WI38 (cell line): ENCODE measurements at regions not wholly inside any gene's neighbourhood (a gene's known extent, or its start where the extent isn't known, plus 50 kb on each side); places are given as distances from the start of the nearest gene placed in this dataset.
"Not testable (repeated sequence)": the region's sequence is repeated elsewhere in the genome, so short reads cannot be mapped to it uniquely, and the experiment has no call there.

Experiments
- H3K4me3 ChIP-seq: 2 replicates; pipeline ENCODE4 v1.5.1; 2011; ENCODE audit warnings: low read depth, mild to moderate bottlenecking, control low read depth, low read length
- TF ChIP-seq, protein P1 (sequence below): IDR thresholded peaks from 2 replicates; pipeline ENCODE4 v1.5.1; 2012; ENCODE audit warnings: low read depth, mild to moderate bottlenecking, control low read depth, low read length

- TF ChIP-seq, protein P1, sequence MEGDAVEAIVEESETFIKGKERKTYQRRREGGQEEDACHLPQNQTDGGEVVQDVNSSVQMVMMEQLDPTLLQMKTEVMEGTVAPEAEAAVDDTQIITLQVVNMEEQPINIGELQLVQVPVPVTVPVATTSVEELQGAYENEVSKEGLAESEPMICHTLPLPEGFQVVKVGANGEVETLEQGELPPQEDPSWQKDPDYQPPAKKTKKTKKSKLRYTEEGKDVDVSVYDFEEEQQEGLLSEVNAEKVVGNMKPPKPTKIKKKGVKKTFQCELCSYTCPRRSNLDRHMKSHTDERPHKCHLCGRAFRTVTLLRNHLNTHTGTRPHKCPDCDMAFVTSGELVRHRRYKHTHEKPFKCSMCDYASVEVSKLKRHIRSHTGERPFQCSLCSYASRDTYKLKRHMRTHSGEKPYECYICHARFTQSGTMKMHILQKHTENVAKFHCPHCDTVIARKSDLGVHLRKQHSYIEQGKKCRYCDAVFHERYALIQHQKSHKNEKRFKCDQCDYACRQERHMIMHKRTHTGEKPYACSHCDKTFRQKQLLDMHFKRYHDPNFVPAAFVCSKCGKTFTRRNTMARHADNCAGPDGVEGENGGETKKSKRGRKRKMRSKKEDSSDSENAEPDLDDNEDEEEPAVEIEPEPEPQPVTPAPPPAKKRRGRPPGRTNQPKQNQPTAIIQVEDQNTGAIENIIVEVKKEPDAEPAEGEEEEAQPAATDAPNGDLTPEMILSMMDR = no peak
- no peak overlapping the region for H3K4me3 ChIP-seq
Observed at GRCh38 chr11:44387415-44387814, 77.5 kb upstream of the ALX4 start.

DNA sequence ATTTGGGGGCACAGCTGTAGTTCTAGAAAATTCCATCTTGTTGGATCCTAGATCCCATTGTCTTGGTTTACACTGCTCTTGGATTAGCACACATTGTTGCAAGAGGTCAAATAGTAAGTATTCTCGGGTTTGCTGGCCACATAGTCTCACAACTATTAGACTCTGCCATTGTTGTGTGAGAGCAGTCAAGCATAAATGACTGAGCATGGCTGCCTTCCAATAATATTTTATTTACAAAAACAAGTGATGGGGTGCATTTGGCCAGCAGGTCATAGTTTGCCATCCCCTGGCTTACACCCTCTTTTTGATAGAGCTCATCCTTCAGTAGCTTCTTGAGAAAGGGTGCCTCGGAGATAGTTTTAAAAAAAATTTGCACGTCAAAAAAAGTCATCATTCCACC is 77.9 kb upstream of the ALX4 start:
- no peak overlapping the region for H3K4me3 ChIP-seq
- TF ChIP-seq, protein P1 = no peak

DNA sequence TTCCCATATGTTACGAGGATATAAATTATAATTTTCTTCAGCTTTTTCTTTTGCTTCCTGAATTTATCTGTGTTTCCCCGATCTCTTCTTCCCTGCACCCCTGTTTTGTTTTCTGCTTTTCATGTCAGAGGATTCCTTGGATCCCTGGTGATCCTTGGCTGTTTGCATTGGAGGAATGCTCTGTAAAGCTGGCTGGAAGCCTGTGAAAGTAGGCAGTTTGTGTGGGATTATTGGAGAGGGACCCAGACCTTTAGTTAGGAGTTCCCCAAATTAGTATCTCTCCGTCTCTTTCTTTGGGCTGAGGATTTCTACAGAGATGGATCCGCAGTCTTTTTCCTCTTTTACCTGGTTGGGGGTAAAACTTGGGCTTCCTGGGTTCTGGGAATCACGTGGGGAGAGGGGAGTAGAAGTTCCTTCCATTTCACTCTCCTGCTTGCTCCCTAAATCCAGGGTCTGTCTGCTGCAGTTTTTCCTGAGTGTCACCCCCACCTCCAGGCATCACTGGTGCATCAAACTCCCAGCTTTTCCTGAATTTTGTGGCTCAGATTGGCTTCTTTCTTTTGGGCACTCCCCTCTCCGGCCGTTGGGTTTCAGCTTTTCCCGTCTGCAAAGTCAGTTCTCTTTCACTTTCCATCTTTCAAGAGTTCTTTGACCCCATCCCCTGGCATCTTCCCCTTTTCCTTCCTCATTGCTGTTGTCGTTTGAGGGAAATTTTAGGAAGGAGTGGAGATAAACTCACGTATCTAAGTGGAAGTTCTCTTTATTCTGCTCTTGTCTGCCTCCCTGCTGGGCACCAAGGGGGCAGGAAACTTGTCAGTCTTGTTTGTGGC is 79.1 kb upstream of the ALX4 start:
- TF ChIP-seq, protein P1 = no peak
- H3K4me3 ChIP-seq = no peak overlapping the region

DNA sequence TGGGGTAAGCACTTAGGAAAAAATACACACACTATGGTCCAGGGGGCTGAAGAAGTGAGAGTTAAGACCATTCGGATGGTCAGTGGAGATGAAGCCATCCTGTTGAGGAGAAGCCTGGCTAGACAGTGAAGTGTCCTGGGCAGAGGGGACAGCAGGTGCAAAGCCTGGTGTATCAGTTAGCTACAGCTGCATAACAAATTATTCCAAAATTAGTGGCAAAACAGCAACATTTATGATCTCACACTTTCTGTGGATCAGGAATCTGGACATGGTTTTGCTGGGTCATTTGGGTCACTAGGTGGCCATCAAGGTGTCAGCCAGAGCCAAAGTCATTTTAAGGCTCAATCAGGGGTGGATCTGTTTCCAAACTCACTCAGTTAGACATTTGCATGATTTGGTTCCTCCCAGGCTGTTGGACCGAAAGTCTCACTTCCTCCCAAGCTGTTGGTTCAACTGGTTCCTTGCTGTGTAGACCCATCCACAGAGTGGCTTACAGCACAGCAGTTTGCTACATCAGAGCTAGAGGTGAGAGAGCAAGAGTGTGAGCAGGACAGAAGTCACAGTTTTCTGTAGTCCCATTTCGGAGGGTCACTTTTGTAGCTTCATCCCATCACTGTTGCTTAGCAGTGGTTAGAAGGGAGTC is 80.1 kb upstream of the ALX4 start:
- TF ChIP-seq, protein P1 = no peak
- no peak overlapping the region for H3K4me3 ChIP-seq

DNA sequence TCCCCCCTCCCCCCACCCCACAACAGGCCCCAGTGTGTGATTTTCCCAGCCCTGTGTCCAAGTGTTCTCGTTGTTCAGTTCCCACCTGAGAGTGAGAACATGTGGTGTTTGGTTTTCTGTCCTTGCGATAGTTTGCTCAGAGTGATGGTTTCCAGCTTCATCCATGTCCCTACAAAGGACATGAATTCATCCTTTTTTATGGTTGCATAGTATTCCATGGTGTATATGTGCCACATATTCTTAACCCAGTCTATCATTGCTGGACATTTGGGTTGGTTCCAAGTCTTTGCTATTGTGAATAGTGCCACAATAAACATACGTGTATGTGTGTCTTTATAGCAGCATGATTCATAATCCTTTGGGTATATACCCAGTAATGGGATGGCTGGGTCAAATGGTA is 81.1 kb upstream of the ALX4 start:
- H3K4me3 ChIP-seq = not testable (repeated sequence)

- H3K4me3 ChIP-seq = not testable (repeated sequence)
Observed at GRCh38 chr11:44396746-44397145, 86.8 kb upstream of the ALX4 start.

GRCh38 chr11:44397586-44398178 is 87.7 kb upstream of the ALX4 start:
- TF ChIP-seq, protein P1 = no peak
- H3K4me3 ChIP-seq = no peak overlapping the region

- TF ChIP-seq, protein P1 = no peak
- H3K4me3 ChIP-seq = no peak overlapping the region
Observed at GRCh38 chr11:44398266-44399030, 88.5 kb upstream of the ALX4 start.
